Activated naive CD8-positive, alpha-beta T cell treated with anti-CD3 and anti-CD28 coated beads, Interleukin-2, amount 50 U/mL, for 24 hours (primary cell): ENCODE measurements at regions not wholly inside any gene's neighbourhood (a gene's known extent, or its start where the extent isn't known, plus 50 kb on each side); places are given as distances from the start of the nearest gene placed in this dataset.

Experiments
- ATAC-seq: fragments of 150-1000 bp; cut with Tn5 transposase; one replicate; pipeline ENCODE4 v1.10.0; 2021
- DNase-seq: peaks from one replicate; pipeline ENCODE4 v3.0.0; 2021
- H3K27ac Mint-ChIP-seq: one replicate; pipeline ENCODE4 v1.8.0; 2021; ENCODE audit warnings: mild to moderate bottlenecking, mixed read lengths
- H3K27me3 Mint-ChIP-seq: one replicate; pipeline ENCODE4 v1.8.0; 2021; ENCODE audit warnings: mixed read lengths
- H3K36me3 Mint-ChIP-seq: one replicate; pipeline ENCODE4 v1.8.0; 2021; ENCODE audit warnings: low read depth, mixed read lengths
- H3K4me1 Mint-ChIP-seq: one replicate; pipeline ENCODE4 v1.8.0; 2021; ENCODE audit warnings: mixed read lengths
- H3K4me3 Mint-ChIP-seq: one replicate; pipeline ENCODE4 v1.8.0; 2021; ENCODE audit warnings: mild to moderate bottlenecking, moderate library complexity, mixed read lengths
- H3K9me3 Mint-ChIP-seq: one replicate; pipeline ENCODE4 v1.8.0; 2021; ENCODE audit warnings: mixed read lengths

- ATAC-seq, result no peak
- H3K27me3 Mint-ChIP-seq, result no peaks in the 10 kb centered on the region
- no peaks in the 10 kb centered on the region for H3K36me3 Mint-ChIP-seq
- no peak overlapping the region for H3K27ac Mint-ChIP-seq
- DNase-seq, result no peak
- no peaks in the 10 kb centered on the region for H3K4me1 Mint-ChIP-seq
- H3K9me3 Mint-ChIP-seq, result peaks cover 18% of the 10 kb centered on the region
- no peak overlapping the region for H3K4me3 Mint-ChIP-seq
Observed at GRCh38 chr6:74973591-74973990, 232.3 kb downstream of the COL12A1 start.

GRCh38 chr6:74971633-74972032, 234.2 kb downstream of the COL12A1 start:
- H3K27ac Mint-ChIP-seq, result no peak overlapping the region
- H3K36me3 Mint-ChIP-seq, result no peaks in the 10 kb centered on the region
- no peaks in the 10 kb centered on the region for H3K4me1 Mint-ChIP-seq
- no peak for ATAC-seq
- H3K9me3 Mint-ChIP-seq, result peaks cover 8% of the 10 kb centered on the region
- DNase-seq, result no peak
- H3K4me3 Mint-ChIP-seq, result no peak overlapping the region
- no peaks in the 10 kb centered on the region for H3K27me3 Mint-ChIP-seq

- ATAC-seq, result no peak
- Mint-ChIP-seq H3K36me3 (no peaks in the 10 kb centered on the region), H3K9me3 (peaks cover 5% of the 10 kb centered on the region), H3K27me3 (no peaks in the 10 kb centered on the region), H3K4me3 (no peak overlapping the region), H3K27ac (no peak overlapping the region), H3K4me1 (no peaks in the 10 kb centered on the region)
- no peak for DNase-seq
Observed at GRCh38 chr6:74969591-74970267, 236.1 kb downstream of the COL12A1 start.

GRCh38 chr6:74967821-74968220, 238.0 kb downstream of the COL12A1 start:
- no peaks in the 10 kb centered on the region for H3K27me3 Mint-ChIP-seq
- no peak overlapping the region for H3K4me3 Mint-ChIP-seq
- no peaks in the 10 kb centered on the region for H3K9me3 Mint-ChIP-seq
- no peak overlapping the region for H3K27ac Mint-ChIP-seq
- H3K36me3 Mint-ChIP-seq, result no peaks in the 10 kb centered on the region
- H3K4me1 Mint-ChIP-seq, result no peaks in the 10 kb centered on the region
- DNase-seq (no peak), ATAC-seq (no peak)

GRCh38 chr6:74966712-74967111, 239.1 kb downstream of the COL12A1 start:
- no peaks in the 10 kb centered on the region for H3K27me3 Mint-ChIP-seq
- no peak overlapping the region for H3K27ac Mint-ChIP-seq
- DNase-seq, result no peak
- no peaks in the 10 kb centered on the region for H3K36me3 Mint-ChIP-seq
- H3K4me3 Mint-ChIP-seq, result no peak overlapping the region
- no peak for ATAC-seq
- H3K9me3 Mint-ChIP-seq, result no peaks in the 10 kb centered on the region
- H3K4me1 Mint-ChIP-seq, result no peaks in the 10 kb centered on the region

GRCh38 chr6:74964871-74965441, 240.9 kb downstream of the COL12A1 start:
- no peak for ATAC-seq
- no peak overlapping the region for H3K27ac Mint-ChIP-seq
- DNase-seq, result no peak
- no peak overlapping the region for H3K4me3 Mint-ChIP-seq
- no peaks in the 10 kb centered on the region for H3K27me3 Mint-ChIP-seq
- H3K4me1 Mint-ChIP-seq, result no peaks in the 10 kb centered on the region
- no peaks in the 10 kb centered on the region for H3K36me3 Mint-ChIP-seq
- no peaks in the 10 kb centered on the region for H3K9me3 Mint-ChIP-seq

GRCh38 chr6:74956559-74957428, 249.1 kb downstream of the COL12A1 start:
- no peak for ATAC-seq
- no peak for DNase-seq
- Mint-ChIP-seq H3K4me1 (no peaks in the 10 kb centered on the region), H3K9me3 (peaks cover 10% of the 10 kb centered on the region), H3K27ac (no peak overlapping the region), H3K27me3 (no peaks in the 10 kb centered on the region), H3K4me3 (no peak overlapping the region), H3K36me3 (no peaks in the 10 kb centered on the region)

GRCh38 chr6:74953708-74954107, 252.1 kb downstream of the COL12A1 start:
- ATAC-seq (no peak), DNase-seq (no peak)
- peaks cover 11% of the 10 kb centered on the region for H3K9me3 Mint-ChIP-seq
- no peaks in the 10 kb centered on the region for H3K36me3 Mint-ChIP-seq
- H3K4me1 Mint-ChIP-seq, result no peaks in the 10 kb centered on the region
- no peaks in the 10 kb centered on the region for H3K27me3 Mint-ChIP-seq
- H3K27ac Mint-ChIP-seq, result no peak overlapping the region
- H3K4me3 Mint-ChIP-seq, result no peak overlapping the region

- H3K36me3 Mint-ChIP-seq, result no peaks in the 10 kb centered on the region
- peaks cover 3% of the 10 kb centered on the region for H3K9me3 Mint-ChIP-seq
- no peak overlapping the region for H3K4me3 Mint-ChIP-seq
- no peaks in the 10 kb centered on the region for H3K27me3 Mint-ChIP-seq
- DNase-seq (no peak), ATAC-seq (no peak)
- no peaks in the 10 kb centered on the region for H3K4me1 Mint-ChIP-seq
- H3K27ac Mint-ChIP-seq, result no peak overlapping the region
Observed at GRCh38 chr6:74946961-74947360, 258.9 kb downstream of the COL12A1 start.

- Mint-ChIP-seq H3K4me3 (no peak overlapping the region), H3K9me3 (no peaks in the 10 kb centered on the region), H3K4me1 (no peaks in the 10 kb centered on the region), H3K27ac (no peak overlapping the region), H3K27me3 (no peaks in the 10 kb centered on the region), H3K36me3 (no peaks in the 10 kb centered on the region)
- DNase-seq (no peak), ATAC-seq (no peak)
Observed at GRCh38 chr6:74942130-74942529, 263.7 kb downstream of the COL12A1 start.

GRCh38 chr6:74941424-74941823, 264.4 kb downstream of the COL12A1 start:
- Mint-ChIP-seq H3K27ac (no peak overlapping the region), H3K9me3 (no peaks in the 10 kb centered on the region), H3K4me3 (no peak overlapping the region), H3K27me3 (no peaks in the 10 kb centered on the region), H3K4me1 (no peaks in the 10 kb centered on the region), H3K36me3 (no peaks in the 10 kb centered on the region)
- DNase-seq, result no peak
- no peak for ATAC-seq

- Mint-ChIP-seq H3K9me3 (peaks cover 4% of the 10 kb centered on the region), H3K4me3 (no peak overlapping the region), H3K4me1 (no peaks in the 10 kb centered on the region), H3K27me3 (no peaks in the 10 kb centered on the region), H3K27ac (no peak overlapping the region), H3K36me3 (no peaks in the 10 kb centered on the region)
- no peak for ATAC-seq
- no peak for DNase-seq
Observed at GRCh38 chr6:74939721-74940620, 265.9 kb downstream of the COL12A1 start.

GRCh38 chr6:74939151-74939708, 266.6 kb downstream of the COL12A1 start:
- no peak overlapping the region for H3K27ac Mint-ChIP-seq
- H3K4me3 Mint-ChIP-seq, result no peak overlapping the region
- H3K9me3 Mint-ChIP-seq, result peaks cover 4% of the 10 kb centered on the region
- DNase-seq (no peak), ATAC-seq (no peak)
- H3K27me3 Mint-ChIP-seq, result no peaks in the 10 kb centered on the region
- no peaks in the 10 kb centered on the region for H3K4me1 Mint-ChIP-seq
- H3K36me3 Mint-ChIP-seq, result no peaks in the 10 kb centered on the region

- ATAC-seq, result no peak
- Mint-ChIP-seq H3K4me3 (no peak overlapping the region), H3K4me1 (no peaks in the 10 kb centered on the region), H3K27ac (no peak overlapping the region), H3K36me3 (no peaks in the 10 kb centered on the region), H3K27me3 (no peaks in the 10 kb centered on the region), H3K9me3 (peaks cover 4% of the 10 kb centered on the region)
- no peak for DNase-seq
Observed at GRCh38 chr6:74937936-74938335, 267.9 kb downstream of the COL12A1 start.
